ENCODE measurements at regions not wholly inside any gene's neighbourhood (a gene's known extent, or its start where the extent isn't known, plus 50 kb on each side); places are given as distances from the start of the nearest gene placed in this dataset.
"Not testable (repeated sequence)": the region's sequence is repeated elsewhere in the genome, so short reads cannot be mapped to it uniquely, and the experiment has no call there.

DNA sequence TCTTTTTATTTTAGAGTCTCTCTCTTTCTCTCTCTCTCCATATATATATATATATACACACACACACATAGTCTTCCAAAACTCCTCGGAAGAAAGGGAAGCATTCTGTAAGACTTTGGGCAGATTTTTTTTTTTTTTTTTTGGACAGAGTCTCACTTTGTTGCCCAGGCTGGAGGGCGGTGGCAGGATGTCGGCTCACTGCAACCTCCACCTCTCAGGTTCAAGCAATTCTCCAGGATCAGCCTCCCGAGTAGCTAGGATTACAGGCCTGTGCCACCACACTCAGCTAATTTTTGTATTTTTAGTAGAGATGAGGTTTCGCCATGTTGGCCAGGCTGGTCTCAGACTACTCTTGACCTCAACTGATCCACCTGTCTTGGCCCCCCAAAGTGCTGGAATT lies 161.4 kb downstream of the GOLGA6L6 start:
- TF ChIP-seq, protein P1, sequence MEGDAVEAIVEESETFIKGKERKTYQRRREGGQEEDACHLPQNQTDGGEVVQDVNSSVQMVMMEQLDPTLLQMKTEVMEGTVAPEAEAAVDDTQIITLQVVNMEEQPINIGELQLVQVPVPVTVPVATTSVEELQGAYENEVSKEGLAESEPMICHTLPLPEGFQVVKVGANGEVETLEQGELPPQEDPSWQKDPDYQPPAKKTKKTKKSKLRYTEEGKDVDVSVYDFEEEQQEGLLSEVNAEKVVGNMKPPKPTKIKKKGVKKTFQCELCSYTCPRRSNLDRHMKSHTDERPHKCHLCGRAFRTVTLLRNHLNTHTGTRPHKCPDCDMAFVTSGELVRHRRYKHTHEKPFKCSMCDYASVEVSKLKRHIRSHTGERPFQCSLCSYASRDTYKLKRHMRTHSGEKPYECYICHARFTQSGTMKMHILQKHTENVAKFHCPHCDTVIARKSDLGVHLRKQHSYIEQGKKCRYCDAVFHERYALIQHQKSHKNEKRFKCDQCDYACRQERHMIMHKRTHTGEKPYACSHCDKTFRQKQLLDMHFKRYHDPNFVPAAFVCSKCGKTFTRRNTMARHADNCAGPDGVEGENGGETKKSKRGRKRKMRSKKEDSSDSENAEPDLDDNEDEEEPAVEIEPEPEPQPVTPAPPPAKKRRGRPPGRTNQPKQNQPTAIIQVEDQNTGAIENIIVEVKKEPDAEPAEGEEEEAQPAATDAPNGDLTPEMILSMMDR (conservative IDR thresholded peaks at IDR 0.05; ENCODE audit: low read depth, low read length): not testable (repeated sequence)
- not testable (repeated sequence) for TF ChIP-seq POLR2A (IDR thresholded peaks at IDR 0.05; ENCODE audit: low read depth, low read length); SMC3 (IDR thresholded peaks at IDR 0.05; ENCODE audit: low read depth, low read length); CEBPB (IDR thresholded peaks at IDR 0.05; ENCODE audit: low read depth, low read length); RCOR1 (IDR thresholded peaks at IDR 0.05; ENCODE audit: insufficient replicate concordance, low read length); RFX5 (IDR thresholded peaks at IDR 0.05; ENCODE audit: low read depth, low read length); MAZ (IDR thresholded peaks at IDR 0.05; ENCODE audit: borderline replicate concordance, low read depth, low read length)
- TF ChIP-seq, protein P2, sequence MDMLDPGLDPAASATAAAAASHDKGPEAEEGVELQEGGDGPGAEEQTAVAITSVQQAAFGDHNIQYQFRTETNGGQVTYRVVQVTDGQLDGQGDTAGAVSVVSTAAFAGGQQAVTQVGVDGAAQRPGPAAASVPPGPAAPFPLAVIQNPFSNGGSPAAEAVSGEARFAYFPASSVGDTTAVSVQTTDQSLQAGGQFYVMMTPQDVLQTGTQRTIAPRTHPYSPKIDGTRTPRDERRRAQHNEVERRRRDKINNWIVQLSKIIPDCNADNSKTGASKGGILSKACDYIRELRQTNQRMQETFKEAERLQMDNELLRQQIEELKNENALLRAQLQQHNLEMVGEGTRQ (IDR thresholded peaks at IDR 0.05; ENCODE audit: low read depth, low read length): not testable (repeated sequence)
